GM12878 (cell line): ENCODE measurements at regions not wholly inside any gene's neighbourhood (a gene's known extent, or its start where the extent isn't known, plus 50 kb on each side); places are given as distances from the start of the nearest gene placed in this dataset.

Experiments used
- ATAC-seq: fragments of 200-7000 bp; cut with Tn5 transposase; 3 replicates; pipeline ENCODE4 v1.9.1; 2020; ENCODE audit warnings: mild to moderate bottlenecking, moderate library complexity
- BruUV-seq: library from RNA; stranded (reverse); fragments of 400-500 nt; replicated peaks from 2 replicates; lab custom pipeline; 2021; lab: Mats Ljungman, UMichigan
- CTCF ChIA-PET: fragments of 300-600 bp; sonication (Branson Sonifier 250); formaldehyde crosslinking; extraction: SDS; loops from one replicate; lab custom pipeline; 2021; ENCODE audit warnings: inconsistent platforms; lab: Yijun Ruan, JAX
- POLR2A ChIA-PET: fragments of 350-600 bp; formaldehyde crosslinking; extraction: SDS; loops from one replicate; lab custom pipeline; 2021; ENCODE audit warnings: inconsistent platforms; lab: Charles Lee
- RAD21 ChIA-PET: fragments of 300-600 bp; sonication (Branson Sonifier 250); formaldehyde crosslinking; loops from one replicate; lab custom pipeline; 2023; ENCODE audit warnings: antibody characterized with exemption; ENCODE audit not compliant: unreplicated experiment; lab: Charles Lee
- SMC1A ChIA-PET: fragments of 300-600 bp; sonication (Branson Sonifier 250); formaldehyde crosslinking; loops from one replicate; lab custom pipeline; 2023; ENCODE audit not compliant: unreplicated experiment, uncharacterized antibody; lab: Charles Lee
- DNase-seq: peaks from one replicate; pipeline ENCODE4 v3.0.0-alpha.2; 2011; ENCODE audit warnings: low read depth, low spot score
- FAIRE-seq: peaks from 3 replicates; lab custom pipeline; 2011; peaks lifted over from hg19 to GRCh38; lab: Jason Lieb, UNC
- H2AFZ ChIP-seq: 2 replicates; pipeline ENCODE4 v1.6.0; 2011; ENCODE audit warnings: low read depth, low read length, control low read depth; ENCODE audit not compliant: control insufficient read depth
- H3K27ac ChIP-seq: 2 replicates; pipeline ENCODE4 v1.5.1; 2011; ENCODE audit warnings: control low read depth; ENCODE audit not compliant: control insufficient read depth, insufficient read depth
- H3K27me3 ChIP-seq, 2 experiments: replicated peaks in 1 of 2; 2 replicates each; pipeline versions ENCODE4 v1.6.0 to v1.6.1; 2011; ENCODE audit warnings: low read length in 1 of 2; ENCODE audit not compliant: control insufficient read depth in 2 of 2, insufficient read depth in 2 of 2
- H3K36me3 ChIP-seq, 2 experiments: 2 replicates each; pipeline ENCODE4 v1.5.1; 2011; ENCODE audit warnings: low read length in 1 of 2; ENCODE audit not compliant: control insufficient read depth in 2 of 2, insufficient read depth in 2 of 2
- H3K4me1 ChIP-seq: 2 replicates; pipeline ENCODE4 v1.6.1; 2011; ENCODE audit warnings: mild to moderate bottlenecking, low read length, moderate library complexity, mixed read lengths; ENCODE audit not compliant: control insufficient read depth, insufficient read depth
- H3K4me2 ChIP-seq: 2 replicates; pipeline ENCODE4 v1.6.0; 2011; ENCODE audit warnings: control low read depth; ENCODE audit not compliant: control insufficient read depth, insufficient read depth
- H3K4me3 ChIP-seq: fragments of 200-600 bp; sonication (generic); 2 replicates; pipeline ENCODE4 v1.5.1; 2016
- H3K79me2 ChIP-seq: 2 replicates; pipeline ENCODE4 v1.6.0; 2011; ENCODE audit warnings: low read length; ENCODE audit not compliant: control insufficient read depth, insufficient read depth
- H3K9ac ChIP-seq: 2 replicates; pipeline ENCODE4 v1.8.0; 2011; ENCODE audit warnings: low read length, control low read depth, mixed read lengths; ENCODE audit not compliant: control insufficient read depth, insufficient read depth
- H3K9me3 ChIP-seq: replicated peaks from 3 replicates; pipeline ENCODE4 v1.5.1; 2011; ENCODE audit warnings: mild to moderate bottlenecking, low read length; ENCODE audit not compliant: control insufficient read depth, insufficient read depth
- H4K20me1 ChIP-seq: 2 replicates; pipeline ENCODE4 v1.6.0; 2011; ENCODE audit not compliant: control insufficient read depth, insufficient read depth
- BMI1 ChIP-seq: fragments of 450-650 bp; IDR thresholded peaks from 2 replicates; pipeline ENCODE4 v1.6.1; 2016; ENCODE audit warnings: mild to moderate bottlenecking, moderate library complexity, borderline replicate concordance
- CREM ChIP-seq: IDR thresholded peaks from 2 replicates; pipeline ENCODE4 v1.6.1; 2014; ENCODE audit warnings: antibody characterized with exemption, low read depth
- E4F1 ChIP-seq: fragments of 450-650 bp; IDR thresholded peaks from 2 replicates; pipeline ENCODE4 v1.6.1; 2018; ENCODE audit warnings: borderline replicate concordance, mild to moderate bottlenecking; ENCODE audit not compliant: partially characterized antibody
- EZH2 ChIP-seq: IDR thresholded peaks from 2 replicates; pipeline ENCODE4 v1.6.1; 2012; ENCODE audit warnings: low read depth, mild to moderate bottlenecking, control low read depth, inconsistent platforms, low read length, borderline replicate concordance; ENCODE audit not compliant: control insufficient read depth
- FOXM1 ChIP-seq: IDR thresholded peaks from 2 replicates; pipeline ENCODE4 v1.6.1; 2012; ENCODE audit warnings: low read depth, mild to moderate bottlenecking, inconsistent platforms, low read length, moderate library complexity
- HDAC6 ChIP-seq: fragments of 200-600 bp; sonication (generic); IDR thresholded peaks from one replicate; pipeline ENCODE4 v1.8.0; 2017; ENCODE audit warnings: antibody characterized with exemption; ENCODE audit not compliant: unreplicated experiment
- HDGF ChIP-seq: fragments of 450-650 bp; IDR thresholded peaks from 2 replicates; pipeline ENCODE4 v1.6.1; 2016; ENCODE audit warnings: antibody characterized with exemption
- JUND ChIP-seq: IDR thresholded peaks from 2 replicates; pipeline ENCODE4 v1.6.1; 2012; ENCODE audit warnings: low read depth, mild to moderate bottlenecking, low read length, improper control_type of control experiment, moderate library complexity
- KDM1A ChIP-seq: fragments of 200-600 bp; sonication (generic); IDR thresholded peaks from 2 replicates; pipeline ENCODE4 v1.6.1; 2016; ENCODE audit warnings: borderline replicate concordance
- KLF5 ChIP-seq: fragments of 450-650 bp; IDR thresholded peaks from 2 replicates; pipeline ENCODE4 v1.6.1; 2014; ENCODE audit warnings: mild to moderate bottlenecking; ENCODE audit not compliant: partially characterized antibody
- MEF2A ChIP-seq: IDR thresholded peaks from 2 replicates; pipeline ENCODE4 v1.6.1; 2011; ENCODE audit warnings: low read depth, mild to moderate bottlenecking, low read length, moderate library complexity; ENCODE audit not compliant: insufficient read depth
- MEF2B ChIP-seq: fragments of 450-650 bp; IDR thresholded peaks from 2 replicates; pipeline ENCODE4 v1.6.1; 2018; ENCODE audit warnings: mild to moderate bottlenecking, moderate library complexity; ENCODE audit not compliant: partially characterized antibody, poor library complexity, severe bottlenecking
- NKRF ChIP-seq: fragments of 450-650 bp; conservative IDR thresholded peaks from 2 replicates; pipeline ENCODE4 v1.6.1; 2017; ENCODE audit warnings: mild to moderate bottlenecking, moderate library complexity
- NR2C2 ChIP-seq: IDR thresholded peaks from 2 replicates; pipeline ENCODE4 v1.6.1; 2011; ENCODE audit warnings: borderline replicate concordance, low read depth; ENCODE audit not compliant: control insufficient read depth, insufficient read length
- PAX5 ChIP-seq: IDR thresholded peaks from 2 replicates; pipeline ENCODE4 v1.6.1; 2011; ENCODE audit warnings: low read depth, low read length, borderline replicate concordance
- SMARCA5 ChIP-seq: fragments of 450-650 bp; IDR thresholded peaks from 2 replicates; pipeline ENCODE4 v1.6.1; 2017; ENCODE audit warnings: mild to moderate bottlenecking
- SREBF1 ChIP-seq: IDR thresholded peaks from 2 replicates; pipeline ENCODE4 v1.6.1; 2012; ENCODE audit warnings: mild to moderate bottlenecking, low read length
- YY1 ChIP-seq: IDR thresholded peaks from 2 replicates; pipeline ENCODE4 v1.6.1; 2011; ENCODE audit warnings: low read depth, mild to moderate bottlenecking, low read length
- ZZZ3 ChIP-seq: IDR thresholded peaks from 2 replicates; pipeline ENCODE4 v1.6.1; 2011; ENCODE audit warnings: low read depth; ENCODE audit not compliant: control insufficient read depth, insufficient read length
- WGBS: methylation state at CpG from one replicate; pipeline ENCODE4 v1.1.6; 2016; ENCODE audit warnings: low lambda C conversion rate; ENCODE audit not compliant: insufficient replicate concordance, insufficient coverage; ENCODE audit errors: missing lambda C conversion rate; 5-methylcytosine and 5-hydroxymethylcytosine counted together
- in situ Hi-C: fragments of 300-500 bp; cut with MboI; formaldehyde crosslinking; loops from 9 replicates; pipeline ENCODE4 v1.14.3; 2018; ENCODE audit warnings: mixed read lengths
- intact Hi-C: fragments of 100-400 bp; cut with micrococcal nuclease; formaldehyde crosslinking; loops from one replicate; pipeline ENCODE4 v1.14.2; 2022; ENCODE audit not compliant: unreplicated experiment

DNA sequence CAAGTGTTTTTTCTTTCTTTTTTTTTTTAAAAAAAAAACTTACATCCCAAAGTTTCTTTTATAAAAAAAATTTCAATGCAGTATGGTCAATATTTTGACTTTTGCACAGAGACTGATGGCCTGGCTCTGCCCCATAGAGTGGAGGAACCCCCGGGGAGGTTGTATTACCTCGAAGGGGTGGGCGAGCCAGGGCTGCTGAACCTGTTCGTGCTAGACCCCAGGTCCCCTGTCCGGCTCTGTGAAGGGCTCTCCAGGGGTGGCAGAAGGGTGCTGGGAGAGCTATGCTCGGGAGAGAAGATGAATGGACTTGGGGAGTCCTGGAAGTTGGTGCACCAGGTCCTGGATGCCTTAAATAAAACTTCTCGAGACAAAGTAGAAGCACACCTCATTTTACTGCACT lies 446.4 kb upstream of the KLF6 start:
- Histone ChIP-seq H3K4me3 (no peak overlapping the region), H3K27ac (no peak overlapping the region), H4K20me1 (no peaks in the 10 kb centered on the region), H3K27me3 (no peaks in the 10 kb centered on the region), H3K36me3 (no peaks in the 10 kb centered on the region)
- no peak for FAIRE-seq
- WGBS: 15% methylated on average over 7 of the region's 7 CpGs
- CTCF ChIA-PET: no interaction called here
- TF ChIP-seq BMI1: no peak
- TF ChIP-seq FOXM1: no peak
- TF ChIP-seq CREM: no peak
- no peak for TF ChIP-seq MEF2A
- no peak for TF ChIP-seq PAX5
- TF ChIP-seq E4F1: no peak
- no peak for TF ChIP-seq SREBF1
- TF ChIP-seq HDGF: no peak
- TF ChIP-seq SMARCA5: no peak
- TF ChIP-seq KLF5: no peak
- no peak for TF ChIP-seq ZZZ3
- no peak for TF ChIP-seq NR2C2
- TF ChIP-seq NKRF: no peak
- no peak for TF ChIP-seq MEF2B
- TF ChIP-seq KDM1A: no peak
- TF ChIP-seq HDAC6: no peak
- no peak for TF ChIP-seq EZH2
- no peak for TF ChIP-seq YY1
- no peak for TF ChIP-seq JUND
- TF ChIP-seq, all 136 proteins: peak for 0
- POLR2A ChIA-PET: no interaction called here
- H3K9me3 ChIP-seq: no peaks in the 10 kb centered on the region; the same call in 2 of the 3 replicates
- no peaks in the 10 kb centered on the region for H3K4me1 ChIP-seq
- ATAC-seq (no peak), DNase-seq (no peak)
- no TSS peak for BruUV-seq
- H3K4me2 ChIP-seq: no peak overlapping the region
- SMC1A ChIA-PET: interaction anchor here (0.9 kb wide), 1 partner anchor 33 kb away, joined by 4 read pairs; no protein-coding TSS in a partner anchor
- in situ Hi-C loops (no loop called here), intact Hi-C loops (no loop called here)
- no peak overlapping the region for H3K9ac ChIP-seq
- RAD21 ChIA-PET: no interaction called here
- H2AFZ ChIP-seq: no peak overlapping the region
- H3K79me2 ChIP-seq: no peaks in the 10 kb centered on the region
